HepG2 (cell line): ENCODE measurements at regions not wholly inside any gene's neighbourhood (a gene's known extent, or its start where the extent isn't known, plus 50 kb on each side); places are given as distances from the start of the nearest gene placed in this dataset.

Experiments used
- ATAC-seq: fragments of 200-7000 bp; cut with Tn5 transposase; 3 replicates; pipeline ENCODE4 v1.9.1; 2020; ENCODE audit warnings: mild to moderate bottlenecking, moderate library complexity
- BruUV-seq: library from RNA; stranded (reverse); fragments of 400-500 nt; replicated peaks from 2 replicates; lab custom pipeline; 2021; lab: Mats Ljungman, UMichigan
- CTCF ChIA-PET: fragments of 300-600 bp; formaldehyde crosslinking; extraction: SDS; loops from one replicate; lab custom pipeline; 2021; ENCODE audit warnings: low total read pairs, inconsistent platforms, low intra/inter-chr PET ratio; lab: Yijun Ruan, JAX
- POLR2A ChIA-PET: fragments of 350-600 bp; sonication (Branson Sonifier 250); formaldehyde crosslinking; loops from one replicate; lab custom pipeline; 2020; ENCODE audit warnings: antibody characterized with exemption, inconsistent platforms; lab: Yijun Ruan, JAX
- DNase-seq: peaks from one replicate; pipeline ENCODE4 v3.0.0-alpha.2; 2015; ENCODE audit warnings: low spot score
- FAIRE-seq: peaks from 3 replicates; lab custom pipeline; 2011; peaks lifted over from hg19 to GRCh38; lab: Jason Lieb, UNC
- H2AFZ ChIP-seq: one replicate; pipeline ENCODE4 v1.6.1; 2011; ENCODE audit warnings: low read length, inconsistent platforms
- H3K27ac ChIP-seq: fragments of 300-600 bp; 3 replicates; pipeline ENCODE4 v1.8.0; 2011; ENCODE audit warnings: mixed run types, mild to moderate bottlenecking, mixed read lengths, low read length, inconsistent platforms; ENCODE audit not compliant: insufficient read depth; ENCODE audit errors: extremely low read length
- H3K27me3 ChIP-seq, 2 experiments: fragments of 200-600 bp in 1 of 2; 2 replicates in 1 of 2; 3 replicates in 1 of 2; pipeline versions ENCODE4 v1.6.0 to v1.8.0; 2011; ENCODE audit warnings: low read length in 2 of 2, mild to moderate bottlenecking in 2 of 2, moderate library complexity in 2 of 2, inconsistent platforms in 1 of 2; ENCODE audit not compliant: insufficient read depth in 2 of 2, control insufficient read depth in 1 of 2
- H3K36me3 ChIP-seq, 2 experiments: fragments of 200-600 bp in 1 of 2; replicated peaks in 1 of 2; 2 replicates in 1 of 2; 3 replicates in 1 of 2; pipeline versions ENCODE4 v1.5.1 to v1.8.0; 2011; ENCODE audit warnings: low read length in 2 of 2, inconsistent platforms in 1 of 2; ENCODE audit not compliant: insufficient read depth in 2 of 2, control insufficient read depth in 1 of 2
- H3K4me1 ChIP-seq: 2 replicates; pipeline ENCODE4 v1.5.1; 2012; ENCODE audit warnings: low read length, inconsistent platforms; ENCODE audit not compliant: insufficient read depth
- H3K4me2 ChIP-seq: 2 replicates; pipeline ENCODE4 v1.6.0; 2011; ENCODE audit warnings: low read depth, low read length, inconsistent platforms
- H3K4me3 ChIP-seq, 3 experiments: fragments of 200-600 bp in 1 of 3; sonication (generic), shearing (Covaris generic) in 1 of 3; replicated peaks in 1 of 3; 2 replicates each; pipeline ENCODE4 v1.5.1; 2011 to 2016; ENCODE audit warnings: low read length in 3 of 3, inconsistent platforms in 2 of 3, low read depth in 2 of 3, mild to moderate bottlenecking in 2 of 3, control low read depth in 1 of 3, mixed read lengths in 1 of 3; ENCODE audit not compliant: insufficient read depth in 1 of 3
- H3K79me2 ChIP-seq: one replicate; pipeline ENCODE4 v1.6.1; 2011; ENCODE audit warnings: low read length, inconsistent platforms; ENCODE audit not compliant: insufficient read depth
- H3K9ac ChIP-seq: 2 replicates; pipeline ENCODE4 v1.6.0; 2011; ENCODE audit warnings: mild to moderate bottlenecking, low read depth, low read length, inconsistent platforms; ENCODE audit not compliant: insufficient read depth
- H3K9me3 ChIP-seq: 2 replicates; pipeline ENCODE4 v1.5.1; 2012; ENCODE audit warnings: mild to moderate bottlenecking, low read length
- H4K20me1 ChIP-seq: 2 replicates; pipeline ENCODE4 v1.6.0; 2011; ENCODE audit warnings: inconsistent platforms, mild to moderate bottlenecking, low read length, moderate library complexity; ENCODE audit not compliant: insufficient read depth
- ARNT ChIP-seq: fragments of 450-650 bp; IDR thresholded peaks from 2 replicates; pipeline ENCODE4 v1.6.1; 2017
- DMAP1 ChIP-seq: IDR thresholded peaks from 2 replicates; pipeline ENCODE4 v1.6.1; 2016
- MAFF ChIP-seq: IDR thresholded peaks from 2 replicates; pipeline ENCODE4 v1.6.1; 2011; ENCODE audit warnings: low read depth, low read length, improper control_type of control experiment
- TBL1XR1 ChIP-seq: fragments of 150-350 bp; IDR thresholded peaks from 2 replicates; pipeline ENCODE4 v1.6.1; 2014; ENCODE audit warnings: borderline replicate concordance, low read length; ENCODE audit not compliant: partially characterized antibody
- YEATS4 ChIP-seq: sonication (generic); formaldehyde crosslinking; IDR thresholded peaks from 2 replicates; pipeline ENCODE4 v1.4.0; 2020; ENCODE audit warnings: missing genetic modification reagents, borderline replicate concordance
- ZC3H4 ChIP-seq: sonication (generic); formaldehyde crosslinking; IDR thresholded peaks from 2 replicates; pipeline ENCODE4 v1.4.0; 2020; ENCODE audit warnings: missing genetic modification reagents, borderline replicate concordance
- ZNF543 ChIP-seq: sonication (generic); formaldehyde crosslinking; IDR thresholded peaks from 2 replicates; pipeline ENCODE4 v1.4.0; 2020; ENCODE audit warnings: mild to moderate bottlenecking, missing genetic modification reagents
- ZNF605 ChIP-seq: sonication (generic); formaldehyde crosslinking; IDR thresholded peaks from 2 replicates; pipeline ENCODE4 v1.8.0; 2022; ENCODE audit warnings: mild to moderate bottlenecking, missing genetic modification reagents
- ZNF724P ChIP-seq: sonication (generic); formaldehyde crosslinking; IDR thresholded peaks from 2 replicates; pipeline ENCODE4 v1.8.0; 2022; ENCODE audit warnings: missing genetic modification reagents, borderline replicate concordance
- WGBS: methylation state at CpG from one replicate; pipeline ENCODE4 v1.1.6; 2017; ENCODE audit warnings: low lambda C conversion rate; 5-methylcytosine and 5-hydroxymethylcytosine counted together
- in situ Hi-C: cut with HindIII; loops from 2 replicates; pipeline ENCODE4 v1.10.0; 2017; ENCODE audit warnings: low pct_unique_long_range_greater_than_20kb; ENCODE audit not compliant: extremely low pct_ligation_motif_present
- intact Hi-C: fragments of 100-400 bp; cut with micrococcal nuclease; formaldehyde crosslinking; loops from one replicate; pipeline ENCODE4 v1.10.0; 2022; ENCODE audit not compliant: unreplicated experiment
- TF ChIP-seq, protein P1 (sequence below): sonication (generic); formaldehyde crosslinking; IDR thresholded peaks from 2 replicates; pipeline ENCODE4 v1.4.0; 2020; ENCODE audit warnings: low read depth, mild to moderate bottlenecking, missing genetic modification reagents
- TF ChIP-seq, protein P2 (sequence below): IDR thresholded peaks from 2 replicates; pipeline ENCODE4 v1.6.1; 2012; ENCODE audit warnings: low read depth, low read length, improper control_type of control experiment
- TF ChIP-seq, protein P3 (sequence below): sonication (generic); formaldehyde crosslinking; IDR thresholded peaks from 2 replicates; pipeline ENCODE4 v1.4.0; 2020; ENCODE audit warnings: missing genetic modification reagents

DNA sequence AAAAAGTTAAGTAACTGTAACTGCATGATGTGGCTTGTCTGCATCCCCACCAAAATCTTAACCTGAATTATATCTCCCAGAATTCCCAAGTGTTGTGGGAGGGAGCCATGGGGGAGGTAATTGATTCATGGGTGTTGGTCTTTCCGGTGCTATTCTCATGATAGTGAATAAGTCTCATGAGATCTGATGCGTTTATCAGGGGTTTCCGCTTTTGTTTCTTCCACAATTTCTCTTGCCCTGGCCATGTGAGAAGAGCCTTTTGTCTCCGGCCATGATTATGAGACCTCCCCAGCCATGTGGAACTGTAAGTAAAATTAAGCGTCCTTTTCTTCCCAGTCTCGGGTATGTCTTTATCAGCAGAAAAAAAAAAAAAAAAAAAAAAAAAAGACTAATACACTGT is 385.8 kb downstream of the SLITRK1 start:
- Histone ChIP-seq H4K20me1 (no peaks in the 10 kb centered on the region), H2AFZ (no peak overlapping the region), H3K4me2 (no peak overlapping the region), H3K79me2 (no peaks in the 10 kb centered on the region), H3K4me3 (no peak overlapping the region), H3K27ac (no peak overlapping the region), H3K9ac (no peak overlapping the region), H3K27me3 (no peaks in the 10 kb centered on the region), H3K9me3 (peaks cover 7% of the 10 kb centered on the region; the same call in 1 of the 2 replicates), H3K4me1 (no peaks in the 10 kb centered on the region), H3K36me3 (no peaks in the 10 kb centered on the region)
- 24% methylated on average over 6 of the region's 6 CpGs for WGBS
- POLR2A ChIA-PET: no interaction called here
- in situ Hi-C loops: no loop called here
- intact Hi-C loops: no loop called here
- no TSS peak for BruUV-seq
- DNase-seq: no peak
- CTCF ChIA-PET: no interaction called here
- FAIRE-seq: no peak
- TF ChIP-seq ARNT (no peak), ZNF605 (CRISPR knock-in tag) (no peak), ZNF543 (CRISPR knock-in tag) (no peak), TBL1XR1 (no peak)
- TF ChIP-seq, protein P1, sequence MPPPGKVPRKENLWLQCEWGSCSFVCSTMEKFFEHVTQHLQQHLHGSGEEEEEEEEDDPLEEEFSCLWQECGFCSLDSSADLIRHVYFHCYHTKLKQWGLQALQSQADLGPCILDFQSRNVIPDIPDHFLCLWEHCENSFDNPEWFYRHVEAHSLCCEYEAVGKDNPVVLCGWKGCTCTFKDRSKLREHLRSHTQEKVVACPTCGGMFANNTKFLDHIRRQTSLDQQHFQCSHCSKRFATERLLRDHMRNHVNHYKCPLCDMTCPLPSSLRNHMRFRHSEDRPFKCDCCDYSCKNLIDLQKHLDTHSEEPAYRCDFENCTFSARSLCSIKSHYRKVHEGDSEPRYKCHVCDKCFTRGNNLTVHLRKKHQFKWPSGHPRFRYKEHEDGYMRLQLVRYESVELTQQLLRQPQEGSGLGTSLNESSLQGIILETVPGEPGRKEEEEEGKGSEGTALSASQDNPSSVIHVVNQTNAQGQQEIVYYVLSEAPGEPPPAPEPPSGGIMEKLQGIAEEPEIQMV (CRISPR knock-in tag): no peak
- no peak for ATAC-seq

DNA sequence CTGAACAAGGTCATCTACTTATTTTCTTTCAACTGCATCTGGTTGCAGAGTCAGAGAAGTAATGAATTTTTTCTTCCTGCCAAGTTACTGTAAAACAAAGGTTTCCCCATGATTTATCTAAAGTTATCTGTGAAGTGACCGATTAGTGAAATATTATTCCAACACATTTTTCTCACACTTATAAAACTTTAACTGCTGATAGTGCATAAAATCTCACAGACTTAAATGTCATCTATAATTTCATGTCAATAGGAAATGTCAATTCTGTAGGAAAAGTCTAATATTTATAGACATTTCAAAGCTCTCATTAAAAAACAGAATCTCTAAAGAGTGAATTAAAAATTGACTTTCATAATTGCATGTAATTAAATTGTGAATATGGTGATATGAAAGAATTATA is 397.2 kb downstream of the SLITRK1 start:
- Histone ChIP-seq H3K36me3 (no peaks in the 10 kb centered on the region), H3K4me2 (no peak overlapping the region), H3K9me3 (no peaks in the 10 kb centered on the region), H4K20me1 (no peaks in the 10 kb centered on the region), H3K9ac (no peak overlapping the region), H2AFZ (no peak overlapping the region), H3K79me2 (no peaks in the 10 kb centered on the region), H3K27ac (no peak overlapping the region), H3K27me3 (no peaks in the 10 kb centered on the region), H3K4me3 (no peak overlapping the region), H3K4me1 (no peaks in the 10 kb centered on the region)
- no peak for FAIRE-seq
- no peak for DNase-seq
- ChIA-PET CTCF (no interaction called here), POLR2A (no interaction called here)
- BruUV-seq: no TSS peak
- ATAC-seq: no peak
- in situ Hi-C loops: no loop called here
- intact Hi-C loops: no loop called here
- 3% methylated on average over 1 of the region's 1 CpG for WGBS
- TF ChIP-seq DMAP1 (CRISPR knock-in tag): no peak
- peak; percentile 57 for TF ChIP-seq MAFF
- TF ChIP-seq ZNF724P: no peak
- TF ChIP-seq YEATS4 (CRISPR knock-in tag): no peak
- no peak for TF ChIP-seq ZC3H4 (CRISPR knock-in tag)
- TF ChIP-seq, protein P2, sequence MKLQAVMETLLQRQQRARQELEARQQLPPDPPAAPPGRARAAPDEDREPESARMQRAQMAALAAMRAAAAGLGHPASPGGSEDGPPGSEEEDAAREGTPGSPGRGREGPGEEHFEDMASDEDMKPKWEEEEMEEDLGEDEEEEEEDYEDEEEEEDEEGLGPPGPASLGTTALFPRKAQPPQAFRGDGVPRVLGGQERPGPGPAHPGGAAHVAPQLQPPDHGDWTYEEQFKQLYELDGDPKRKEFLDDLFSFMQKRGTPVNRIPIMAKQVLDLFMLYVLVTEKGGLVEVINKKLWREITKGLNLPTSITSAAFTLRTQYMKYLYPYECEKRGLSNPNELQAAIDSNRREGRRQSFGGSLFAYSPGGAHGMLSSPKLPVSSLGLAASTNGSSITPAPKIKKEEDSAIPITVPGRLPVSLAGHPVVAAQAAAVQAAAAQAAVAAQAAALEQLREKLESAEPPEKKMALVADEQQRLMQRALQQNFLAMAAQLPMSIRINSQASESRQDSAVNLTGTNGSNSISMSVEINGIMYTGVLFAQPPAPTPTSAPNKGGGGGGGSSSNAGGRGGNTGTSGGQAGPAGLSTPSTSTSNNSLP: no peak
- TF ChIP-seq, protein P3, sequence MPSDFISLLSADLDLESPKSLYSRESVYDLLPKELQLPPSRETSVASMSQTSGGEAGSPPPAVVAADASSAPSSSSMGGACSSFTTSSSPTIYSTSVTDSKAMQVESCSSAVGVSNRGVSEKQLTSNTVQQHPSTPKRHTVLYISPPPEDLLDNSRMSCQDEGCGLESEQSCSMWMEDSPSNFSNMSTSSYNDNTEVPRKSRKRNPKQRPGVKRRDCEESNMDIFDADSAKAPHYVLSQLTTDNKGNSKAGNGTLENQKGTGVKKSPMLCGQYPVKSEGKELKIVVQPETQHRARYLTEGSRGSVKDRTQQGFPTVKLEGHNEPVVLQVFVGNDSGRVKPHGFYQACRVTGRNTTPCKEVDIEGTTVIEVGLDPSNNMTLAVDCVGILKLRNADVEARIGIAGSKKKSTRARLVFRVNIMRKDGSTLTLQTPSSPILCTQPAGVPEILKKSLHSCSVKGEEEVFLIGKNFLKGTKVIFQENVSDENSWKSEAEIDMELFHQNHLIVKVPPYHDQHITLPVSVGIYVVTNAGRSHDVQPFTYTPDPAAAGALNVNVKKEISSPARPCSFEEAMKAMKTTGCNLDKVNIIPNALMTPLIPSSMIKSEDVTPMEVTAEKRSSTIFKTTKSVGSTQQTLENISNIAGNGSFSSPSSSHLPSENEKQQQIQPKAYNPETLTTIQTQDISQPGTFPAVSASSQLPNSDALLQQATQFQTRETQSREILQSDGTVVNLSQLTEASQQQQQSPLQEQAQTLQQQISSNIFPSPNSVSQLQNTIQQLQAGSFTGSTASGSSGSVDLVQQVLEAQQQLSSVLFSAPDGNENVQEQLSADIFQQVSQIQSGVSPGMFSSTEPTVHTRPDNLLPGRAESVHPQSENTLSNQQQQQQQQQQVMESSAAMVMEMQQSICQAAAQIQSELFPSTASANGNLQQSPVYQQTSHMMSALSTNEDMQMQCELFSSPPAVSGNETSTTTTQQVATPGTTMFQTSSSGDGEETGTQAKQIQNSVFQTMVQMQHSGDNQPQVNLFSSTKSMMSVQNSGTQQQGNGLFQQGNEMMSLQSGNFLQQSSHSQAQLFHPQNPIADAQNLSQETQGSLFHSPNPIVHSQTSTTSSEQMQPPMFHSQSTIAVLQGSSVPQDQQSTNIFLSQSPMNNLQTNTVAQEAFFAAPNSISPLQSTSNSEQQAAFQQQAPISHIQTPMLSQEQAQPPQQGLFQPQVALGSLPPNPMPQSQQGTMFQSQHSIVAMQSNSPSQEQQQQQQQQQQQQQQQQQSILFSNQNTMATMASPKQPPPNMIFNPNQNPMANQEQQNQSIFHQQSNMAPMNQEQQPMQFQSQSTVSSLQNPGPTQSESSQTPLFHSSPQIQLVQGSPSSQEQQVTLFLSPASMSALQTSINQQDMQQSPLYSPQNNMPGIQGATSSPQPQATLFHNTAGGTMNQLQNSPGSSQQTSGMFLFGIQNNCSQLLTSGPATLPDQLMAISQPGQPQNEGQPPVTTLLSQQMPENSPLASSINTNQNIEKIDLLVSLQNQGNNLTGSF (CRISPR knock-in tag): no peak
